Lower lobe of right lung (tissue), 2 donors: ENCODE measurements at regions not wholly inside any gene's neighbourhood (a gene's known extent, or its start where the extent isn't known, plus 50 kb on each side); places are given as distances from the start of the nearest gene placed in this dataset.

ENCODE experiments used
- ATAC-seq, 2 donors: fragments of 200-7000 bp; cut with Tn5 transposase; one replicate each; pipeline ENCODE4 v1.9.1; 2020 to 2022; ENCODE audit warnings: mild to moderate bottlenecking in 2 of 2, moderate library complexity in 2 of 2
- DNase-seq: peaks from one replicate; pipeline ENCODE4 v3.0.0-alpha.2; 2020
- H3K27ac ChIP-seq: fragments of 200-600 bp; one replicate; pipeline ENCODE4 v1.8.0; 2022
- H3K27me3 ChIP-seq: fragments of 200-600 bp; one replicate; pipeline ENCODE4 v1.8.0; 2022; ENCODE audit warnings: low read depth
- H3K36me3 ChIP-seq: fragments of 200-600 bp; one replicate; pipeline ENCODE4 v1.8.0; 2022; ENCODE audit warnings: mild to moderate bottlenecking
- H3K4me1 ChIP-seq: fragments of 200-600 bp; one replicate; pipeline ENCODE4 v1.8.0; 2022
- H3K4me3 ChIP-seq: fragments of 200-600 bp; one replicate; pipeline ENCODE4 v1.8.0; 2022; ENCODE audit warnings: mild to moderate bottlenecking
- H3K9me3 ChIP-seq: fragments of 200-600 bp; one replicate; pipeline ENCODE4 v1.8.0; 2022
- intact Hi-C: fragments of 100-400 bp; cut with DNase I; formaldehyde crosslinking; loops from one replicate; pipeline ENCODE4 v1.11.0; 2022
- TF ChIP-seq, protein P1 (sequence below): fragments of 200-600 bp; IDR thresholded peaks from one replicate; pipeline ENCODE4 v1.8.0; 2022; ENCODE audit warnings: antibody characterized with exemption, mild to moderate bottlenecking
- donor health status: DM: no; HTN: yes; CAD: no; lungs with severe emphysema.

DNA sequence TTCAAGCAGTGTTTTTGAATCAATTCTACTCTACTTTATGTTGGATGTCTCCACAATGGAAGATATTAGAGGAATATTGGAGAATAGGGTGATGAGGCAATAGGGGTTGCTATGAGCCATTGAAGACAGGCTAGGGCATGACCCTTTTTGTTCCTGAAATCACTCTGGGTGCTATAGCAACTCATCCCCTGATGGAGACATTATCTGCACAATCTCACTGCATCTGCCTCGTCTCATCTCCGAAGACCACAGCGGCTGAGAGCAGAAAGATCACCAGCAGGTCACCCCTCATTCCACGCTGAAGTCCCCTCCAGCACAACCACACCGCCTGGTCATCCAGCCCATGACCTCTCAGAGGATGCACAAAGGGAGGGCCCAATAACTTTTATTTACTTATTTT lies 150.4 kb upstream of the TMEM132C start:
- no peaks in the 10 kb centered on the region for H3K36me3 ChIP-seq
- H3K27ac ChIP-seq = no peak overlapping the region
- ATAC-seq (no peak), DNase-seq (no peak)
- no peaks in the 10 kb centered on the region for H3K4me1 ChIP-seq
- H3K4me3 ChIP-seq = no peak overlapping the region
- H3K9me3 ChIP-seq = no peaks in the 10 kb centered on the region
- H3K27me3 ChIP-seq = no peaks in the 10 kb centered on the region
- TF ChIP-seq, protein P1, sequence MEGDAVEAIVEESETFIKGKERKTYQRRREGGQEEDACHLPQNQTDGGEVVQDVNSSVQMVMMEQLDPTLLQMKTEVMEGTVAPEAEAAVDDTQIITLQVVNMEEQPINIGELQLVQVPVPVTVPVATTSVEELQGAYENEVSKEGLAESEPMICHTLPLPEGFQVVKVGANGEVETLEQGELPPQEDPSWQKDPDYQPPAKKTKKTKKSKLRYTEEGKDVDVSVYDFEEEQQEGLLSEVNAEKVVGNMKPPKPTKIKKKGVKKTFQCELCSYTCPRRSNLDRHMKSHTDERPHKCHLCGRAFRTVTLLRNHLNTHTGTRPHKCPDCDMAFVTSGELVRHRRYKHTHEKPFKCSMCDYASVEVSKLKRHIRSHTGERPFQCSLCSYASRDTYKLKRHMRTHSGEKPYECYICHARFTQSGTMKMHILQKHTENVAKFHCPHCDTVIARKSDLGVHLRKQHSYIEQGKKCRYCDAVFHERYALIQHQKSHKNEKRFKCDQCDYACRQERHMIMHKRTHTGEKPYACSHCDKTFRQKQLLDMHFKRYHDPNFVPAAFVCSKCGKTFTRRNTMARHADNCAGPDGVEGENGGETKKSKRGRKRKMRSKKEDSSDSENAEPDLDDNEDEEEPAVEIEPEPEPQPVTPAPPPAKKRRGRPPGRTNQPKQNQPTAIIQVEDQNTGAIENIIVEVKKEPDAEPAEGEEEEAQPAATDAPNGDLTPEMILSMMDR = no peak
- intact Hi-C loops = no loop called here

DNA sequence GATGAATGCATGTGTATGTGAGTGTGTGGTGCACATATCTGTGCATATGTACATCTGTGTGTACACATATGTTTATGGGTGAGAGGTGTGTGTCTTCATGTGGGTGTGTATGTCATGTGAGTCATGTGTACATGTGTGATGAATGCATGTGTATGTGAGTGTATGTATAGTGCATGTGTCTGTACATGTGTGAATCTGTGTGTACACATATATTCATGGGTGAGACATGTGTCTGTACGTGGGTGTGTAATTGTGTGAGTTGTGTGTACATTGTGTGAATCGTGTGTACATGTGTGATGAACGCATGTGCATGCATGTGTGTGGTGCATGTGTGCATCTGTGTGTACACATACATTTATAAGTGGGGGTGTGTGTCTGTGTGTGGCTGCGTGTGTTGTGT lies 146.9 kb upstream of the TMEM132C start:
- Histone ChIP-seq H3K9me3 (no peaks in the 10 kb centered on the region), H3K27me3 (no peaks in the 10 kb centered on the region), H3K4me1 (no peaks in the 10 kb centered on the region), H3K4me3 (no peak overlapping the region), H3K27ac (no peak overlapping the region), H3K36me3 (no peaks in the 10 kb centered on the region)
- TF ChIP-seq, protein P1 = no peak
- ATAC-seq (no peak), DNase-seq (no peak)
- intact Hi-C loops = no loop called here

DNA sequence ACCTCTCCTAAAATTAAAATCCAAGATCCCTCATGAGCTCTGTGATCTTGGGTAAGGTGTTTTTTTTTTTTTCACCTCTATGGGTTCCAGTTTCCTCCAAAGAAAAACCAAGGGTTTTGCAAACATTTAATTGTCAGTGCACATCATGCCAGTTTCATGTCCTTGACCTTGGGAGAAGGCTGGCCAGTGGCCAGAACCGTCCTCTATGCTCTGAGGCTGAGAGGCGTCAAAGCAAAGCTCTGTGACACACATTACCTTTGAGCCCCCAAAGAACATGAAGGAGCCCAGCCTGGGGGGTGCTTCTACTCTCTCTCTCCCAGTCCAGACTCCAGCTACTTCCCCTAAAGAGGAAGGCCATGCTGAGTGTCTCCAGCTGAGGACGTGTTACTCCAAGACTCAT lies 145.5 kb upstream of the TMEM132C start:
- Histone ChIP-seq H3K4me1 (no peaks in the 10 kb centered on the region), H3K4me3 (no peak overlapping the region), H3K27ac (no peak overlapping the region), H3K9me3 (no peaks in the 10 kb centered on the region), H3K27me3 (no peaks in the 10 kb centered on the region), H3K36me3 (no peaks in the 10 kb centered on the region)
- TF ChIP-seq, protein P1 = no peak
- no peak for DNase-seq
- intact Hi-C loops = no loop called here
- ATAC-seq = no peak

DNA sequence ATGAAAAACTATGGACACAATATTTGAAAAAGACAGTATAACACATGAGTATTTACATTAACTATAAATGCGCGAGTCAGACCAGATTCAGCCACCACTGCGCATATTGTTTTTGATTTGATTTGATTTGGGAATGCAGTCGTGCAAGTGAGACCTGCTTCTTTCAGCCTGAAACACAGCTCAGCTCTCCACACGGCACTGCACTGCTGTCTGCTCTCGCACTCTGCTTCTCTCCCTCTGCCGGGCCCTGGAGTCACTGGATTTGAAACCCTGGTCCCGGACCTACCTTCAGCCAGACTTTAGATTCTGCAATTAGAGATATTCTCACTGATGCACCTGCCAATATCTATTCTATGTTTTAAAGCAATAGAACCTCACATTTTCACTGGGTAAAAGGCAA lies 143.9 kb upstream of the TMEM132C start:
- ATAC-seq = no peak
- Histone ChIP-seq H3K9me3 (no peaks in the 10 kb centered on the region), H3K4me1 (no peaks in the 10 kb centered on the region), H3K36me3 (no peaks in the 10 kb centered on the region), H3K27me3 (no peaks in the 10 kb centered on the region), H3K4me3 (no peak overlapping the region), H3K27ac (no peak overlapping the region)
- TF ChIP-seq, protein P1 = no peak
- no peak for DNase-seq
- intact Hi-C loops = no loop called here

DNA sequence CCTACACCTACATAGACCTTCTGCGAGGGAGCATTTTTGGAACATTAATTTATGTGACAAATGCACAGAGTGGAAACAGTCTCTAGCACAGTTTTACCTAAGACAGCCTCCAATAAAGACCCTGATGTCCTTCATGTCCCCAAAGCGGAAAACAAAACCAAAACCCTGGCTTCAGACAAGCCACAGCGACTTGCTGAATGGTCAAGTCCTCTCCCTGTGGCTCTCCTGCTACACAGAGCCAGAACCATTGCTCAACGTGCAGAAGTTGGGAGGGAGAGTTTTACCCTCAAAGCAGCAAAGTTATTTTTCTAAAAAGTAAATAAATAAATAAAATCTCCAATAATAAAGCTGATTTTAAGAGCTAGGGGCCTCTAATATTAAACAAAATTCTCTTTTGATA lies 135.0 kb upstream of the TMEM132C start:
- Histone ChIP-seq H3K4me1 (no peaks in the 10 kb centered on the region), H3K9me3 (no peaks in the 10 kb centered on the region), H3K27ac (no peak overlapping the region), H3K36me3 (no peaks in the 10 kb centered on the region), H3K4me3 (no peak overlapping the region), H3K27me3 (no peaks in the 10 kb centered on the region)
- DNase-seq (no peak), ATAC-seq (no peak)
- intact Hi-C loops = no loop called here
- TF ChIP-seq, protein P1 = no peak
